Esophagus squamous epithelium (tissue), 4 donors: ENCODE measurements at regions not wholly inside any gene's neighbourhood (a gene's known extent, or its start where the extent isn't known, plus 50 kb on each side); places are given as distances from the start of the nearest gene placed in this dataset.

Source experiments
- CTCF ChIP-seq, 6 experiments: fragments of 450-650 bp in 4 of 6; fragments of 200-600 bp in 2 of 6; sonication (generic) in 2 of 6; IDR thresholded peaks; one replicate each; pipeline ENCODE4 v1.5.1; 2016 to 2019; ENCODE audit warnings: antibody characterized with exemption in 6 of 6, mild to moderate bottlenecking in 4 of 6, moderate library complexity in 4 of 6
- POLR2A ChIP-seq, 4 donors: fragments of 450-650 bp; IDR thresholded peaks; one replicate each; pipeline ENCODE4 v1.6.1; 2017; ENCODE audit warnings: antibody characterized with exemption in 4 of 4, mild to moderate bottlenecking in 4 of 4, moderate library complexity in 3 of 4

- TF ChIP-seq CTCF (IDR thresholded peaks at IDR 0.05) = no peak
- no peak for TF ChIP-seq POLR2A (IDR thresholded peaks at IDR 0.05)
Observed at GRCh38 chr5:120153551-120153950, 310.5 kb upstream of the PRR16 start.
